Skeletal muscle cell (primary cell): ENCODE measurements at regions not wholly inside any gene's neighbourhood (a gene's known extent, or its start where the extent isn't known, plus 50 kb on each side); places are given as distances from the start of the nearest gene placed in this dataset.

Experiments used
- DNase-seq: peaks from one replicate; pipeline ENCODE4 v3.0.0-alpha.2; 2010; ENCODE audit warnings: low read depth
- H3K4me3 ChIP-seq: 2 replicates; pipeline ENCODE4 v1.5.1; 2011; ENCODE audit warnings: low read depth, mild to moderate bottlenecking, control low read depth, low read length, moderate library complexity

- no peak overlapping the region for H3K4me3 ChIP-seq
- no peak for DNase-seq
These were observed 294.1 kb downstream of the DLEU7 start for GRCh38 chr13:50549221-50549942.

- no peak for DNase-seq
- H3K4me3 ChIP-seq: no peak overlapping the region
These were observed 293.3 kb downstream of the DLEU7 start for GRCh38 chr13:50550151-50550550.

DNA sequence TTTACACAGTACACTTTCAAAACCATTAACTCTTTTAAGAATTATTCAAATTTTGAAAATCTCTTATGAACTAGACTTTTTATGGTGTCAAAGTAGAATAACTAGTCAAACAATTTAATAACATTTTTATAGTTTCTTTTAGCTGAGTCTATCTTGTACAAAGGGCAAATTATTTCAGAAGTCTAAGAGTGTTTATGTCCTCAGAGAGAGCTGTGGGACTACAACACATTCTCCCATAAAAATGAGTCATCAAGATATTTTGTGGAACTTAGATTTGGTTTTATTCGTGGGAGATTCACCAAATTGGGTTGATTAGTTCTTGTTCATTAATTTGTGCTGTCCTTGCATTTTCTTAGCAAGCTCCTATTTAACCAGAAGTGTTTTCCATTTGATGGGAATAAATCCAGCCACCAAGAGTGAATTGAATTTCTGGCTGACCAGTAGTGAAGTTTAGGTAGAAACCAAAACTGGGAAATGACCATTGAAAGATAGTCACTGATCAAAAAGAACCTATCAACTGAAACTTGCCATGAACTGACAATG is 291.0 kb downstream of the DLEU7 start:
- no peak overlapping the region for H3K4me3 ChIP-seq
- no peak for DNase-seq

DNA sequence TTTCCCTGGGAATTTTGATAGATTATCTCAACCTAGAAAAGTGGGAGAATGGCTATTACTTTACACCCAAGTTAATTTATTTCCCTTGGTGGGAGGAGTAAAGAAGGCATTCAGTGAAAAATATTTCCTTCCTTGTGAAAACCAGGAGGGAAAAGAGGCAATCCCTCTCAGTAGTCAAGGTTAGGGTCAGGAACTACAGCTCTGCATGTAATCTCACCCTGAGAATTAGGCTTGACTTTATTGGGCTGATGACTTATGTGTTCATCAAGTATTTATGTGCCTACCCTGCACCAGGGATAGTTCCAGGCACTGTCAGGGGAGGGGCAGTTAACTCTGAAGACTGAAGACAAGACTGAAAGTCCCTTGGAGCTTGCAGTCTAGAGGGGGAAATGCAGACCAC is 281.8 kb downstream of the DLEU7 start:
- no peak for DNase-seq

DNA sequence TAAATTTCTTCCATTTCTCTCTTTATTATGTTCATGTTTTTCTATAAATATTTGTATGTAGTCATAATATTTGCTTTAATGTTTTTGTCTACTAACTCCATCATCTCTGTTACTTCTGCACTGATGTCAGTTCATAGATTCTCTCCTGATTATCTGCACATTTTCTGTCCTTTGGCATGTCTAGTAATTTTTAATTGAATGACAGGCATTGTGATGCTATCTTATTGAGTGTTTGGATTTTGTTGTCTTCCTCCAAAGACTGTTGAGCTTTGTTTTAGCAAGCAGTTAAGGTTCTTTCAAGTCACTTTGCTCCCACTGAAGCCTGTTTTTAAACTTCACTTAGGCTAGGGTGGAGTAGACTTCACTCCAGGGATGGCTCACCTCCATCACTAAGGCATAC is 276.8 kb downstream of the DLEU7 start:
- no peak for DNase-seq
- no peak overlapping the region for H3K4me3 ChIP-seq

More for the DNA sequence above, 281.8 kb downstream of the DLEU7 start:
- H3K4me3 ChIP-seq: no peak overlapping the region

- no peak for DNase-seq
These were observed 271.4 kb downstream of the DLEU7 start for GRCh38 chr13:50572129-50572528.

DNA sequence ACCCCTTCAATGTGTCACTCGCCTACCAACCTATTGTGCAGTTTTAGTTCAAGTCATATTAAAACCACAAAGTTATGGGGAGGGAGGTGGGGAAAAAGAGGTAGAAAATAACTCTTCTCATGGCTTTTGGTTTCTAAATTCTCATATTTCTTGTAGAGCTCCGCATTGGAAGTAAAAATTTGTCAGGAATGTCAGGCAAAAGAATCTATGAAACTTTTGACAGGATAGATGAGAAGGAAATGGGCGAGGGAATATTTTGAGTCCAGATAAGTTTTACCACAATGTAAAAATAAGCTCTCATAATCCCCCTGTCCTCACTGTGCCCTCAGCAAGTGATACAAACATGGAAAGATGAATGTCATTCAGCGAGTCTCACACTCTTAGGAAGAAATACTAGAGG is 270.4 kb downstream of the DLEU7 start:
- DNase-seq: no peak
- H3K4me3 ChIP-seq: no peak overlapping the region

More at GRCh38 chr13:50572129-50572528, 271.4 kb downstream of the DLEU7 start:
- H3K4me3 ChIP-seq: no peak overlapping the region

DNA sequence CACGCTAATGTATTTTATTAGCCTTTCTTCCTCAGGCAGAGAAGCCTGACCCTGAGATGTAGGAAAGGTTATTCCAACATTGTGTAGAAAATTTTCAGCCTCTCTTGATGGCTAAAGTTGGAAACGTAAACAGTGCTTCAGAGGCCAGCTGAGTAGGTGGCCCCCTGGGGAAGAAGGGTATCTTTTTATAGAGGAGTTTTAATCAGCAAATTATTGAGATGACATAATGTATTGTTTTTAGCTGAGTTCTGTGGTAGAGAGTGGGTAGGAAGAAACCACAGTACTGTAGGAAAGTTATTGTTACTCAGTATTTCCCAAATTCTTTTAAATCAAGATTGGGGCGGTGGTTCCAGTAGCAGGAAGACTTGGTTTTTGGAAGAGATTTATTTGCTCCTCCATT is 268.8 kb downstream of the DLEU7 start:
- H3K4me3 ChIP-seq: no peak overlapping the region
- peak; percentile 88 for DNase-seq

- H3K4me3 ChIP-seq: no peak overlapping the region
- DNase-seq: no peak
These were observed 268.4 kb downstream of the DLEU7 start for GRCh38 chr13:50575138-50575537.

GRCh38 chr13:50576156-50576555 is 267.3 kb downstream of the DLEU7 start:
- H3K4me3 ChIP-seq: no peak overlapping the region
- no peak for DNase-seq

- H3K4me3 ChIP-seq: no peak overlapping the region
- DNase-seq: no peak
These were observed 265.7 kb downstream of the DLEU7 start for GRCh38 chr13:50577806-50578205.

- DNase-seq: peak; percentile 60
These were observed 262.7 kb downstream of the DLEU7 start for GRCh38 chr13:50580684-50581305.

DNA sequence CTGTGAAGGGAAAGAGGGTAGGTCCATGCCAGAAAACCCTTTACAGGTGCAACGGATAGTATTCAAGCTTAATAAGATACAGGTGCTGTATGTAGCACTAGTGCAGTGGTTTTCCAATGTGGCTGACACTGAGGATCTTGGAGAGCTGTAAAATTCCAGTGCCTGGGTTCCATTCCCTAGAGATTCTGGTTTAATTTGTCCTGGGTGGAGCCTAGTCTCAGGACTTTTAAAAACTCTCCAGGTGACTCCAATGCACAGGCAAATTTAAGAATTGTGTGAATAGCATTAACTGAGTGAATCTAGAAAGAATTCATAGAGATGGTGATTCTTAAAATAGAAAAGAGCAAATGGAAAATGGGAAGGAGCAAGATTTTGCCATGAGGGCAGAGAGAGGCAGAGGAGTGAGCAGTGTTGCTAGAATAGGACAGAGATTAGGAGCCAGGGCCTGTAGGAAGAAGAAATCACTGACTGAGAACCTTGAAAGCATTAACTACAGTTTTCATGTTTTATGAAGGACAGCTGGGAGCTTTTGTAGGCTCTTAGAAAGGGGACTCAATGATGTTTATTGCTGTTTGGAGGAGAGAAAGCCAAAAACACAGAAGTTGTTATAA is 261.8 kb downstream of the DLEU7 start:
- DNase-seq: no peak

More at GRCh38 chr13:50580684-50581305, 262.7 kb downstream of the DLEU7 start:
- no peak overlapping the region for H3K4me3 ChIP-seq

DNA sequence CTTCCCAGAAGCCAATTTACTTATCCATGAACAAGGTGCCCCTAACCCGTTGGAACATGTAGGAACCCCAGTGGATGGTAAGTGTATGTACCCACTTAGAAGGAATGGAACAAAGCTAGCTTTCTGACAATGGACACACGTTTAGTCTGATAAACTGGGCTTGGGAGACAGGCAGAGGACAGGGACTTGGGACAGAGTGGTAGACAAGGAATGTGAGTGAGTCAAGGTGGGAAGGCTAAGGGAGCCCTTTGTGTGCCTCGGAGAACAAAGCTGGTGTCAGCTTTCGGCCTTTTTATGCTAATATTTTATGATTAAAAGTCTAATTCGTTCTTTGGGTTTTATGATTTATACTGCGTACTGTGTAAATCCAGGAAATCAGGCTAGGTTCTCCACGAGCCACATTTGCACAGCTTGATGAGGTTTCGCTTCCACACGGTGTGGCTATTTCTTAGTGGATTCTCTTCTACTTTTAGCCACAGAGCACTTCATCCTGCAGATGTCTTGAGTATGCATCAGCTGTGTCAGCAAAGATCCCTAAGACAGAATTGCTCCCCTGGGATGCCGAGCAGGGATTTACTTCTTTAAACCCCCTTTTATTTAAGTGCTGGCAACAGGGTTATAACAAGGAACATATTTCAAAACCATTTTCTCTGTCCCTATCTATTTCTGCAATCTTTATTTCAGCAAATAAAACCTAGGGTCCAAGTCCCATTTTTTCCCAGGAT is 258.5 kb downstream of the DLEU7 start:
- DNase-seq: peak; percentile 69

More for the DNA sequence above, 261.8 kb downstream of the DLEU7 start:
- H3K4me3 ChIP-seq: no peak overlapping the region

DNA sequence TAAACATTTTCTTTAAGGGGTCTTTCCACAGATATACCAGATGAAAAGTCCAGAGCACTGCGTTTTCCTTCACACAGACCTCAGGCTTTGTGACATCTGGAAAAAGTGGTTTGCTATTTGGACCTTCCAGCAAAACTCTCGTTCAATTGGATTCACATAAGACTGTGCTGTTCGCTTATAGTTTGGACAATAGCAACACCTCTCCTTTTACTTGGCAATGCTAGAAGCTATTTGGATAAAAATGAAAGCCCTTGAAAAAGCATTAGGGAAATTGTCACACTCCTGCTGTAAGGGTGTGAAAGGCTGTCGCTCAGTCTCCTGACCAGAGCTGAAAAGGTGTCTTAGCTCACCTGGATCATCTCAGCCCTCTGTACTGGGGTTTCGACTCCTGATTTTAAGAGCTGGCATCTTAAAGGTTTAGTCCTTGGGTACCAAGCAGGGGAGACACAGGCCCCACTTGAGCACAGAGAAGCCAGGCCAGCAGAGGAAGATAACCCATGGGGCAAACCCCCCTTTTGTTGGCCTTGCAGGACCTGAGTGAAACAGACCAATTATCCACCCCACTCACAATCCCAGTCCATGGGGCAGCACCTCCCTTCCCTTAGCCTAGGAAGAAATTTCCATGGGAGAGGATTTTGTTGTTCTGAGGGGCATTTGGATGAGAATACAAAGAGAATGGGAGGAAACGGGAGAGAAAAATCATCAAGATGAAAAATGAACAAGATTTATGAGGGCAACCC is 257.6 kb downstream of the DLEU7 start:
- no peak overlapping the region for H3K4me3 ChIP-seq
- no peak for DNase-seq

More for the DNA sequence above, 258.5 kb downstream of the DLEU7 start:
- H3K4me3 ChIP-seq: no peak overlapping the region

- DNase-seq: no peak
- H3K4me3 ChIP-seq: no peak overlapping the region
These were observed 256.9 kb downstream of the DLEU7 start for GRCh38 chr13:50586414-50587083.

DNA sequence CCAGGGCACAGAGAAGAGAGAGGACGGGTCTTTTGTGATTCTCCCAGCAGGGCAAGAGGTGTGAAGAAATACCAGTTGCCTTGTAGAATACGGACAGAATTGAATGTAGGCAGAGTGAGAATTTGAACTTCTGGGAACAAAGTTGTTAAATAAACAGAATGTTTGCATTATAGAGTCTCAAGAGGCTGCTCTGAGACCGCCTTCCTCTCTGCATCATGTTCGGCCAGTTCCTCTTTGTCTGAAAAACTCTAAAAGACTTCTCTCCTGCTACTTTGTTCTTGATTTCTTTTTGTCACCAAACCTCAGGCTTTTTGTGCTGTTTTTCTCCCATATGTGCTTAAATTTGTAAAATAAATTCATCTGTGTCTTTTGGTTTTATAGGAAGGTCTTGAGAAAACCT is 256.4 kb downstream of the DLEU7 start:
- no peak overlapping the region for H3K4me3 ChIP-seq
- no peak for DNase-seq

DNA sequence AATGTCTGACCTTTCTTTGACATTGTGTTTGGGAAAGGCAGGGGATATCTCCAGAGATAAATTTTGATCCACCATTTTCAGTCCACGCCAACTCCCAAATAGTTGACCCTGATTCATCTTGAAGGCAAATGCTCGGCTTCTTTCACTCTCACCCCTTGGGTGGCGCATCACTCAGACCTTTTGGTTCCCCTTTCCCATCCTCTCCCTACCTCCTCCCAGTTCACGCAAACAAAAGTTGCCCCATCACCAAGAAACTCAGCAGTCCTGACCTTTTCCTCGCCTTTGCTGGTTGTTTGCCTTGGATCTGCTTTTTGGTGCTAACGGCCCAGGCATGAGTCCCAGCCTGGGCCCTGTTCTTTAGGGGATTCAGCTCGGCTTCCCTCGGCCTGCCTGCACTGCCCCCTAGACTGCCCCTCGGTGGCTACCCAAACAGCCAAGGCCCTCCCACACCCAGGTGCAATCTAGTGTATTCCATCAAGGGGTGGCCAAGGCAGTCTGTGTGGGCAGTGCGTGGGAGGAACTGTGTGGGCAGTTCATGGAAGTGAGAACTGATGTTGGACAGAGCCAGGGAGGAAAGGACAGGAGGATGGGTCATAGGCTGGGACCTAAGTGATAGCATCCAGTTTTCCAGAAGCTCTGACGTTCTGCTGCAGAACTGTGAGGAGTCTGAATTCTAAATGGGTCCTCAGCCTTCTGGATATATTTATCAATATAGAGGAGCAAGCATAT is 255.7 kb downstream of the DLEU7 start:
- DNase-seq: no peak
- H3K4me3 ChIP-seq: no peak overlapping the region
